ENCODE measurements at regions not wholly inside any gene's neighbourhood (a gene's known extent, or its start where the extent isn't known, plus 50 kb on each side); places are given as distances from the start of the nearest gene placed in this dataset.

DNA sequence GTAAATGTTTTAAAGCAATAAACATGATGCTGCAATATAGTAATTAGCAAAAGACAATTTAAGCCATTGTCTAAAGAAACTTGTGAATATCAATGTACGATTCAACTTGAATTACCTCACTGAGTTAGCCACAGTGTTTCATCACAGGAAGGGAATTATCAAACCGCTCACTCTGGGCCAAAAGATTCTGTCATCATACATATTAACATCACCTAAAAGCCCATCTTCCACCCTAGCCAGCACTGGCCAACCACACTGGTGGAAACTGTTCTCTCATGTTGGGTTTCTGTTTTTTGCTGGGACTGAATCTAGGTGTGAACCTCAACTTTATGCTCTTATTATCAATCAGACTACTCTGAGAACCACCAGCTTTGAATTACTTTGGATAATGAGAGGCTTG is 497.7 kb upstream of the THBS1 start:
- Histone ChIP-seq H3K27me3 (ENCODE audit: control insufficient read depth in 2 of 2, insufficient read depth in 2 of 2, low read length in 2 of 2) (no peaks in the 10 kb centered on the region), H3K9me3 (replicated peaks; ENCODE audit: control insufficient read depth, insufficient read depth, low read length) (no peaks in the 10 kb centered on the region), H4K20me1 (replicated peaks; ENCODE audit: control insufficient read depth, extremely low read depth, insufficient read depth, low read length) (no peaks in the 10 kb centered on the region), H3K36me3 (ENCODE audit: control insufficient read depth in 2 of 2, extremely low read depth in 1 of 2, insufficient read depth in 2 of 2, low read length in 2 of 2) (no peaks in the 10 kb centered on the region), H3K4me3 (replicated peaks in 1 of 3; ENCODE audit: insufficient read depth in 1 of 3, low read depth in 1 of 3, low read length in 3 of 3) (no peak overlapping the region), H3K27ac (ENCODE audit: insufficient read depth, low read depth, low read length) (no peak overlapping the region), H3K9ac (replicated peaks; ENCODE audit: extremely low read depth, insufficient read depth, low read length) (no peak overlapping the region), H3K79me2 (ENCODE audit: control insufficient read depth, insufficient read depth, low read length) (no peaks in the 10 kb centered on the region), H3K4me2 (ENCODE audit: insufficient read depth, low read length) (no peak overlapping the region), H2AFZ (ENCODE audit: low read depth, low read length) (no peak overlapping the region), H3K9me1 (replicated peaks; ENCODE audit: control insufficient read depth, extremely low read depth, insufficient read depth, low read length) (no peaks in the 10 kb centered on the region), H3K4me1 (ENCODE audit: control insufficient read depth, extremely low read depth, insufficient read depth, low read length) (peaks cover 9% of the 10 kb centered on the region)
- intact Hi-C loops (cut with micrococcal nuclease) (no loop called here), dilution Hi-C loops (cut with MboI; ENCODE audit: extremely low pct_ligation_motif_present, low sequenced_read_pairs) (no loop called here)
- no TSS peak for BruUV-seq (replicated peaks)
- POLR2A ChIA-PET: no interaction called here
- TF ChIP-seq JUN (IDR thresholded peaks at IDR 0.05; ENCODE audit: borderline replicate concordance, insufficient read depth, insufficient read length, low read depth) (no peak), MYC (IDR thresholded peaks at IDR 0.05; ENCODE audit: low read depth, low read length) (no peak), GATA2 (IDR thresholded peaks at IDR 0.05; ENCODE audit: insufficient read depth, insufficient read length, low read depth, low read length) (no peak), POLR2AphosphoS5 (IDR thresholded peaks at IDR 0.05; ENCODE audit: insufficient read depth, low read depth, low read length) (no peak), FOS (IDR thresholded peaks at IDR 0.05; ENCODE audit: borderline replicate concordance, insufficient read depth, low read length) (no peak), EZH2 (IDR thresholded peaks at IDR 0.05; ENCODE audit: borderline replicate concordance, low read depth, low read length, severe bottlenecking) (no peak), POLR2A (IDR thresholded peaks at IDR 0.05; ENCODE audit: low read depth, low read length) (no peak)
- TF ChIP-seq, protein P1, sequence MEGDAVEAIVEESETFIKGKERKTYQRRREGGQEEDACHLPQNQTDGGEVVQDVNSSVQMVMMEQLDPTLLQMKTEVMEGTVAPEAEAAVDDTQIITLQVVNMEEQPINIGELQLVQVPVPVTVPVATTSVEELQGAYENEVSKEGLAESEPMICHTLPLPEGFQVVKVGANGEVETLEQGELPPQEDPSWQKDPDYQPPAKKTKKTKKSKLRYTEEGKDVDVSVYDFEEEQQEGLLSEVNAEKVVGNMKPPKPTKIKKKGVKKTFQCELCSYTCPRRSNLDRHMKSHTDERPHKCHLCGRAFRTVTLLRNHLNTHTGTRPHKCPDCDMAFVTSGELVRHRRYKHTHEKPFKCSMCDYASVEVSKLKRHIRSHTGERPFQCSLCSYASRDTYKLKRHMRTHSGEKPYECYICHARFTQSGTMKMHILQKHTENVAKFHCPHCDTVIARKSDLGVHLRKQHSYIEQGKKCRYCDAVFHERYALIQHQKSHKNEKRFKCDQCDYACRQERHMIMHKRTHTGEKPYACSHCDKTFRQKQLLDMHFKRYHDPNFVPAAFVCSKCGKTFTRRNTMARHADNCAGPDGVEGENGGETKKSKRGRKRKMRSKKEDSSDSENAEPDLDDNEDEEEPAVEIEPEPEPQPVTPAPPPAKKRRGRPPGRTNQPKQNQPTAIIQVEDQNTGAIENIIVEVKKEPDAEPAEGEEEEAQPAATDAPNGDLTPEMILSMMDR (IDR thresholded peaks at IDR 0.05; ENCODE audit: extremely low read depth in 1 of 2, insufficient read depth in 1 of 2, low read depth in 1 of 2, low read length in 2 of 2): no peak
- TF ChIP-seq, protein P2, sequence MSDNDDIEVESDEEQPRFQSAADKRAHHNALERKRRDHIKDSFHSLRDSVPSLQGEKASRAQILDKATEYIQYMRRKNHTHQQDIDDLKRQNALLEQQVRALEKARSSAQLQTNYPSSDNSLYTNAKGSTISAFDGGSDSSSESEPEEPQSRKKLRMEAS (IDR thresholded peaks at IDR 0.05; ENCODE audit: insufficient read depth, insufficient read length): no peak
- FAIRE-seq (no peak), DNase-seq (ENCODE audit: low read depth, low spot score) (no peak)
- CTCF ChIA-PET: no interaction called here

All from endothelial cell of umbilical vein (primary cell).